OCI-LY1 (cell line): ENCODE measurements at regions not wholly inside any gene's neighbourhood (a gene's known extent, or its start where the extent isn't known, plus 50 kb on each side); places are given as distances from the start of the nearest gene placed in this dataset.
"Not testable (repeated sequence)": the region's sequence is repeated elsewhere in the genome, so short reads cannot be mapped to it uniquely, and the experiment has no call there.

Source experiments
- EZH2 ChIP-seq: fragments of 200-600 bp; sonication (generic), shearing (Covaris generic); IDR thresholded peaks from 2 replicates; pipeline ENCODE4 v1.8.0; 2017; ENCODE audit warnings: borderline replicate concordance, mixed run types, mild to moderate bottlenecking, antibody characterized with exemption, low read length, moderate library complexity, mixed read lengths
- TF ChIP-seq, protein P1 (sequence below): fragments of 200-600 bp; sonication (generic), shearing (Covaris generic); IDR thresholded peaks from 2 replicates; pipeline ENCODE4 v1.5.1; 2017; ENCODE audit warnings: mild to moderate bottlenecking, antibody characterized with exemption, low read length, moderate library complexity, mixed read lengths

DNA sequence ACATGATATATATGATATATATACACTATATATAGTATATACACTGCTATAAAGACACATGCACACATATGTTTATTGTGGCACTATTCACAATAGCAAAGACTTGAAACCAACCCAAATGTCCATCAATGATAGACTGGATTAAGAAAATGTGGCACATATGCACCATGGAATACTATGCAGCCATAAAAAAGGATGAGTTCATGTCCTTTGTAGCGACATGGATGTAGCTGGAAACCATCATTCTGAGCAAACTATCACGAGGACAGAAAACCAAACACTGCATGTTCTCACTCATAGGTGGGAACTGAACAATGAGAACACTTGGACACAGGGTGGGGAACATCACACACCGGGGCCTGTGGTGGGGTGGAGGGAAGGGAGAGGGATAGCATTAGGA lies 190.3 kb upstream of the BET1 start:
- TF ChIP-seq, protein P1, sequence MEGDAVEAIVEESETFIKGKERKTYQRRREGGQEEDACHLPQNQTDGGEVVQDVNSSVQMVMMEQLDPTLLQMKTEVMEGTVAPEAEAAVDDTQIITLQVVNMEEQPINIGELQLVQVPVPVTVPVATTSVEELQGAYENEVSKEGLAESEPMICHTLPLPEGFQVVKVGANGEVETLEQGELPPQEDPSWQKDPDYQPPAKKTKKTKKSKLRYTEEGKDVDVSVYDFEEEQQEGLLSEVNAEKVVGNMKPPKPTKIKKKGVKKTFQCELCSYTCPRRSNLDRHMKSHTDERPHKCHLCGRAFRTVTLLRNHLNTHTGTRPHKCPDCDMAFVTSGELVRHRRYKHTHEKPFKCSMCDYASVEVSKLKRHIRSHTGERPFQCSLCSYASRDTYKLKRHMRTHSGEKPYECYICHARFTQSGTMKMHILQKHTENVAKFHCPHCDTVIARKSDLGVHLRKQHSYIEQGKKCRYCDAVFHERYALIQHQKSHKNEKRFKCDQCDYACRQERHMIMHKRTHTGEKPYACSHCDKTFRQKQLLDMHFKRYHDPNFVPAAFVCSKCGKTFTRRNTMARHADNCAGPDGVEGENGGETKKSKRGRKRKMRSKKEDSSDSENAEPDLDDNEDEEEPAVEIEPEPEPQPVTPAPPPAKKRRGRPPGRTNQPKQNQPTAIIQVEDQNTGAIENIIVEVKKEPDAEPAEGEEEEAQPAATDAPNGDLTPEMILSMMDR = not testable (repeated sequence)
- not testable (repeated sequence) for TF ChIP-seq EZH2
